HG02763 (cell line): ENCODE measurements at regions not wholly inside any gene's neighbourhood (a gene's known extent, or its start where the extent isn't known, plus 50 kb on each side); places are given as distances from the start of the nearest gene placed in this dataset.

Experiments used
- ATAC-seq: cut with Tn5 transposase; IDR thresholded peaks from one replicate; pipeline ENCODE4 v1.9.1; 2021; ENCODE audit warnings: mild to moderate bottlenecking, moderate library complexity; ENCODE audit not compliant: unreplicated experiment

DNA sequence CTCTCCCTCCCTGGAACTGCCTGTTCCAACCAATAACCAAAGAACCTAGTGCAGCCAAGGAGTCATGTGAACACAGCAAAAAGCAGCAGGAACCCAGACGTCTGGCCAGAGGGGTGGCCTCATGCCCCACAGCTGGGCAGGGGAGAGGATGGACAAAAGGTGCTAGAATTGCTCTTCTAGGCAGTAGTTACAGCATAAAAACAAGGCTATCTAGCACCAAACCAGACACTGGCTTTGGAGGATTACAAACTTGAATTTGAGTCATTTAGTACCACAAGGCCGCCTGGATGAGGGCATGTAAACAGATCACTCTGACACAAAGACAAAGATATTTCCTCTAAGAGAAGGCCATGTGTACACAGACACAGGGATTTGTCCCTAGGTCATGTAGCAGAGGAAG is 423.3 kb upstream of the MAF start:
- no peak for ATAC-seq

GRCh38 chr16:80019395-80019794 is 418.9 kb upstream of the MAF start:
- no peak for ATAC-seq

DNA sequence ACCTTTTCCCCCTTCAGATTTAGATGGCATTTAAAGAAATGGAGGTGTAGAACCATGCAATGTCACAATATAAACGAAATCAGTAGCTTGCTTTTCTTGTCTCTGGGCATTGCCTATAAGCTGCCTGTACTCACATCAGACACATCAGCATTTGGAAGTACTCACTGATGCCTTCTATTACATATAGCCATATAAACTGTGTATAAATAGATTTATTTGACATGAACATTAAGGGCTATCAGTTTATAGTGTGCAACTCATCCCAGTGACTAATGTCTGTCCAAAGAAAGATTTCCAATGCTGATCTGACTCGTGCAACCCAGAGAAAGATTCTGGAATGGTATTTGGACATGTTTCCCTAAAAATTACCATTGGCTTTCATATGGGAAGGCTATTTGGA is 417.9 kb upstream of the MAF start:
- ATAC-seq, result no peak

- ATAC-seq, result no peak
These were observed 416.3 kb upstream of the MAF start for GRCh38 chr16:80016731-80017326.

DNA sequence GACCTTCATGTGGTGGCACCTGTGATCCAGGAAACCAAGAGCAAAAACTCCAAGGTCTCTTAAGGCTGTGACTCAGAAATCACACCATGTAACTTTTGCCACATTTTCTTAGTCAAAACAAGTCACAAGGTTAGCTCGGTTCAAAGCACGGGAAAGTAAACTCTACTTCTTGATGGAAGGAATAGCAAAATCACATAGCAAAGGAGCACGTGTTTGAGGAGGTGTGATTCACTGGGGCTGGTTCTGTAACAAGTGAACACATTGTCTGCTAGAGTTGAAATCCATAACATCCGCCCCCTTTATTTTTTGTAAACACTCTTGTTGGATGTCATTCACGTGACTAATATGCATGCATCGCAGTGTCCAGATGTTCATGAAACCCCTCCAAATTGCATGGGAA is 415.0 kb upstream of the MAF start:
- ATAC-seq, result no peak

DNA sequence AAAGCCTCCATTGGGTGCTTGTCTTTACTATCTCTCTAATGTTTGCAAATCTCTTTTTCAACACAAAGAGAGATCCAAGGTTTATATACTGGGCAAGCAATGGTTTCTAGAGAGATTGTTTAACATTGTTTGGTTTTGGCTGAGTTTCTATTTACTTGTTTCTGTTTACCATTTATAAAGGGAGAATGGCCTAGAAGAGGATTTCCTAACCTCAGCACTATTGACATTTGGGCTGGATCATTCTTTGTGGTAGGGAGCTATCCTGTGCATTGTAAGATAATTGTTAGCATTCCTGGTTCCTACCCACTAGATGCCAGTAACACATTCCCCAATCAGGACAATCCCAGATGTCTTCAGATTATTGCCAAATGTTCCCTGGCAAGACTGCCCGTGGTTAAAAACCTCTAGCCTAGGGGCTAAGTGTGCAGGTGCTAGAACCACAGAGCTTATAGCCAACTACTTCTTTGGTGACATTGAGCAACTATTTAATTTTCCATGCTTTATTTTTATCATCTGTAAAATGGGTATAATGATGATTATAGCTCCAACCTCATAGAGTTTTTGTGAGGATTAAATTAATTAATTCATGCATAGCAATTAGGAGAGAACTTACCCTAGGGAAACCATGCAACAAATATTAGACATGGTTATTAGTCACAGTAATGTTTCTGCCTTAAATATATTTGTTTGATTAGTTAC is 413.9 kb upstream of the MAF start:
- ATAC-seq, result no peak

DNA sequence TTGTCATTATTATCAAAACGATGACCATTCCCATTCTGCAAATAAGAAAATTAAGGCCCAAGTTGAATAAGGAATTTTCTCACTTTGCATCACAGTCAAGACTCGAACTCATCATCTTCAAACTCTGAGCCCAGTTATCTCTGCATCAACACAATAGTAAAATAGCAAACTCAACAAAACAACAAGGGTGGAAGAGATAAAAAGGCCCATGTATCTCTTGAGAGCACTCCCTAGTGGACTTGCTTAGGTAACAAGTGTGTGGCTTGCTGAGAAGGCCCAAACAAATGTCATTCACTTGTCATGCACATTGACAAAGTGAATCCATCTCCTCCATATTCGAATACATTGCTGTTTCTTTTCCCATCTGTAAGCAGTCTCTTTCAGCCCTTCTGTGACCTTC is 412.0 kb upstream of the MAF start:
- no peak for ATAC-seq

DNA sequence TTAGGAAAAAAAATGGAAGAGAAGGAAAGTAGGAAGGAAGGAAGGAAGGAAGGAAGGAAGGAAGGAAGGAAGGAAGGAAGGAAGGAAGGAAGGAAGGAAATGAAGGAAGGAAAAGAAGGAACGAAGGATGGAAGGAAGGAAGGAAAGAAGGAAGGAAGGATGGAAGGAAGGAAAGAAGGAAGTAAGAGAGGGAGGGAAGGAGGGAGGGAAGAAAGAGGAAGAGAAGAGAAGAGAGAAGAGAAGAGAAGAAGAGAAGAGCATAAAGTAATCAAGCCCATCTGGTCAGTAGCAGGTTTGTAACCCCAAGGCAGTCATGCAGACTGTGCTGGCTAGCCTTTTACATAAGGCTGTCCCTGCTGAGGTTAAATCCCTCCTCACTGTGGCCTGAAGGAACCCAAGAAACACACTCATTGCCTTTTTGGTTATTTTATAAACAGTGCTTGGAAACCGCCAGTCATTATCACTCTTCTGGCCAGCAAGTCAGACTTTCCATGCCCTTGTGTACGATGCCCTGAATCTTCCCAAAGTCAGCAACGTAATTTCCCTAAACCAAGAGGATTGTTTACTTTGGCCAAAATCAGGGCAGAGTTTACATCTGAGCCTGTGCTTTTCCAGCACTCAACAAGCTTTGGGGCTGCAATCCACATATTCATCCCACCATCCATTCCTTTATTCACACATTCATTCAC is 409.6 kb upstream of the MAF start:
- no peak for ATAC-seq

DNA sequence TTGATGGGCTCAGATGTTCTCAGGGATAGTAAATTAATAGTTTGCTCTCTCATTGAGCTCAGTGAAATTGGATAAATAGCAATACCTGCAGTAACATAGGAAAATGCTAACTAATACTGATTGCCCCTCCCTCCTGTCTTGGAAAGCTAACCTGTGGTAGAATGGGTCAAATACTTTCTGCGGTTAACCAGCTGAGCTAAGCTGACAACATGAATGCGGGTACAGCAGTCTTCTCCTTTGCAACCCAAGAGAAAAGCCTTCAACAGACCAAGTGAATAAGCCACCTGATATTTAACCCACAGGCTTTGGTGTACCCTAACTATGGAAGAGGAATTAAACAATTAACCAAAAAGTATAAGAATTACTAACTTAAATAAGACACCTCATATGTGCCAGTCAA is 408.3 kb upstream of the MAF start:
- no peak for ATAC-seq

GRCh38 chr16:80007231-80007630 is 406.7 kb upstream of the MAF start:
- ATAC-seq, result no peak

DNA sequence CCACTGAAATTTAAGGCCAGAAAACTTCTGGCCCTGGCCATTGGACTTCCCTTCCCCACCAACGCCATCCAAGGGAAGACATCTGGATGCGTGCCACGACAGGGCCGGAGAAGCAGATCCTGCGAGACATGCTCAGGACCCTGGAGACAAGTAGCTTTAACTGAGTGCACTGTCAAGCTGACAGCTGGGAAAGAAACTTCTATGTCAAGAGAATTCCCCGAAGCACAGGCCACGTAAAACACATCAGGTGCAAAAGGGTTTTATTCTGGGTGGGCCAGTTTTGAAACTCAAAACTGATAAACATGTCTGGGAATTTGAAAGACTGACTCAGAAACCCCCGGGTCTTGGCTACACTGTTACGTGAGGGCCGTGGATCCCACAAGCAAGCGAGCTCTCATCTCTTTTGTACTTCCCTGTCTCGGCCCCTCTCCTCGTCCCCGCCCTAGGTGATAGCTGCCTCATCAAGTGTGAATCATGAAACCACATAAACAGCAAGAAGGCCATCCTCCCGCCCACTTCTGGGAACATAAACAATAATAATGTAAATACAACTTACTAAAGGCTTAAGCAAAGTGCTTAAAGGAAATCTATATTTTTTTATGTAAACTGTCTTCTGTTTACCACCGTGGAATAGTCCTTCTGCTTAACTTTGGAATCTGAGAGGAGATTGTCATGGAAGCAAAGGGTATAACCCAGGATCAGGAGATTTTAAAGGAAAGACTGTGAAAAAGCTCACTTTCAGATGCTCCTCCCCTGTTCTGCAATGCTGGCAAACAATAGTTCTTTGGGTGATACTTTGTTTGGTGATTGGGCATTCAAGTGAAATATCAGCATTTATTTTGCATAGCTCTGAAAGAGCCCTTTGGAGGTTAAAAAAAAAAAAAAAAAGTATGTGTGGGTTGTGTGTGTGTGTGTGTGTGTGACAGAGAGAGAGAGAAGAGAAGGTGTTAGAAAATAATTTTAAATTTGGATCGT is 406.0 kb upstream of the MAF start:
- no peak for ATAC-seq

GRCh38 chr16:80004113-80004512 is 403.6 kb upstream of the MAF start:
- ATAC-seq, result no peak

GRCh38 chr16:80002261-80002660 is 401.7 kb upstream of the MAF start:
- ATAC-seq, result no peak

DNA sequence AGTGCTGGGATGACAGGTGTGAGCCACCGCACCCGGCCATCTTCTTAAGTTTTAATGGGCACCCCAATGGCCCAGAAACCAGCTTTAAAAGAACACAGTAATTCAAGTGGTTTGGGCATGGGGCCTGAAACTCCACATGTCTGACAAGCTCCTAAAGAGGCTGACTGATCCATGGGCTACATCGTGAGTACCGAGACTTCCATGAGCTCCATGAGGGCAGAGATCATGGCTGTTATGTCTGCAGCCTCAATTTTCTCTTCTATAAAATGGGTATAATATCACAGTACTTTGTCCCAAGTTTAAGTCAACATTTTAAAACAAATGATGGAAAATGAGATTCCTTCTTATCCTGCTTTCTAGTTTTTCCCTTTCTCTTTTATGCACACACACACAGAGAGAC is 397.6 kb upstream of the MAF start:
- ATAC-seq, result no peak

DNA sequence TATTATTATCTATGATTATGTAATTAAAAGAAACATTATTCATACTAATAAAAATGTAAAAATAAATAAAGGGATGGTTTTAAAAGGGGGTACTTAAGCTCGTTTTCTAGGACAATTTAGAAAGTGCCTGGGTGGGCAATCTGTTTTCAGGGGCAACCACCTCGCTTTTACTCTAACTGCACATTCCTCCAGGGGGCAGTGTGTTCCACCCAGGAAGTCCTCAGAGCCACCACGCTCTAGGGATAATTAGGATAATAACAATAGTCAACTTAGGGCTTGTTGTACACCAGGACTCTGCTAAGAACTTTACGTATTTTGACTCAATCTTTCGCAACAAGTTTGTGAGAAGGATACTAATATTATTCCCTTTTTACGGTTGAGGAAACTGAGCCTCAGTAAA is 396.7 kb upstream of the MAF start:
- ATAC-seq, result no peak

DNA sequence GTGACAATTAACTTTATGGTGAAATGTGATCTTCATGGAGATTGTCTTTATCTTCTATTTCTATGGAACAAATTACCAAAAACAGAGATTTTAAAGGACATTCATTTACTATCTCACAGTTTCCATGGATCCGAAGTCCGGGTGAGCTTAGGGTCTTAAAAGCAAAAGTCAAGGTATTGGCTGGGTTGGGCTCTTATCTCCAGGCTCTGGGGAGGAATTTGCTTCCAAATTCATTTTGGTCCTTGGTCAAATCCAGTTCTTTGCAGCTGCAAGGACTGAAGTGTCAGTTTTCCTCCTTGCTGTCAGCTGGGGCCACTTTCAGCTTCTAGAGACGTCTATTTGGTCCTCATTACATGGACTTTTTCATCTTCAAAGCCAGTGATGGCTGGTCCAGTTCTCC is 395.8 kb upstream of the MAF start:
- ATAC-seq, result no peak

DNA sequence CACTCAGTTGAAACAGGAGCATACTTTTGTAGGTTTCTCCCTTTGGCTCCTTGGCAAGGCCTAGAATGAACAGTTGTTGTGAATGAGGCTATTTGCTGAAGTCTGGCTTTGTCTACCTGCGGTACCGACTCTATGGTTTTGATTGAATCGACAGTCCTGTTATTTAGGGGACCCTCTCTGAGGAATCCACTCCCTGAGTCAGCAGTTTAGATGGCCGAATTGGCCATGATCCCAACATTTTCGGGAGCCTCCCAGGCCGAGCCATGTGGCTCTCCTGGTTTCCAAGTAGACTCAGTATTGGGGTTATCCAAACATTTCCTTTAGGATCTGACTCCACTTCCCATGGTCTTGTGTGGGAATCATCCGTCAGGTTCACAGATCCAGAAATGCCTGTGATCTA is 394.8 kb upstream of the MAF start:
- no peak for ATAC-seq

- ATAC-seq, result no peak
These were observed 393.9 kb upstream of the MAF start for GRCh38 chr16:79994418-79994817.

DNA sequence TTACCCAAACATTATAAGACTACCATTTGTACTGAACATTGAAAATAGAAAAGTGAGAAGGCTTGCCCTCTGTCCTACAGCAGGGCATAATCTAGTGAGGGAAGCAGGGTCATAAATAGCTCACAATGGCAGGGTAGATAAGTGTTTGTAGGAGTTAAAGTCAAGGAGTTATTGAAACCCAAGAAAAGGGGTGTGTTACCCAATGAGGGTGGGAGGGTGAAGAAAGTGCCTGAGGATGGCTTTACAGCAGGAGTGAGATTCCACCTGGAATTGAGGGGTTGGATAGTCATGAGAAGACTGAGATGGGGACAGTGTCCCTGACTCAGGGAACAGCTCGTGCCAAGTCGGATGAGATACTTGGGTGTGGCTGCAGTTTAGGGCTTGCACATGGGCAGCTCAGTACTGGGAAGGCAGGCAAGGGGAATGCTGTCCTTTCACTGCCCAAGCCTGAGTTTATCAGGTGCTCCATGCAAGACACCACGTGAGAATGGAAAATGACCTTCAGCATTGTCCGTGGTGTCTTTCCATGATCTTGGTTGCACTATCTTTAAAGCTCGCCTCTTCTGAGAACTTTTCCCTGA is 393.2 kb upstream of the MAF start:
- no peak for ATAC-seq

DNA sequence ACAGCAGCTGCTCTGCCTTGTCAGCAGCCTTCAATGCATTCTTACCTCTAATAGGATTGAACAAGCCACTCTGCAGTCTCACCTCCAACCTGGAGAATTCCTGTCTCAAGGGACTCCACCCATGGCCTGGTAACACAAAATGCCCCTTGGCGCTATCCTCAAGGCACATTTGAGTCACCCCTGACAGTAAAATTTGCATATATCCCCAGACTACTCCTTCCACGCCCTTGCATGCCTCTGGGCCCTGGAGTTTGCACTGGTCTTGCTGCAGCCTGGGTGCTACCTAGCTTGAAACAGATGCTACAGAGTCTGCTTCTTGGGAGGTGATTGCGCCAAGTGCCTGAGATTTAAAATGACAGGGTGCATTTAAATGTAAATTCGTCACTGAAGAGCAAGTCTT is 391.4 kb upstream of the MAF start:
- no peak for ATAC-seq

GRCh38 chr16:79988721-79989220 is 388.2 kb upstream of the MAF start:
- ATAC-seq, result no peak
